Right ventricle myocardium superior (tissue), 1 donor: ENCODE measurements at regions not wholly inside any gene's neighbourhood (a gene's known extent, or its start where the extent isn't known, plus 50 kb on each side); places are given as distances from the start of the nearest gene placed in this dataset.
"Not testable (repeated sequence)": the region's sequence is repeated elsewhere in the genome, so short reads cannot be mapped to it uniquely, and the experiment has no call there.

Experiments used
- ATAC-seq: fragments of 200-7000 bp; cut with Tn5 transposase; one replicate; pipeline ENCODE4 v1.9.1; 2020; ENCODE audit warnings: mild to moderate bottlenecking; ENCODE audit not compliant: poor library complexity
- DNase-seq: peaks from one replicate; pipeline ENCODE4 v3.0.0-alpha.2; 2020
- intact Hi-C: fragments of 100-400 bp; cut with DNase I; formaldehyde crosslinking; loops from one replicate; pipeline ENCODE4 v1.11.2; 2022
- donor health status: DM: no; HTN: yes; CAD: no; lungs with severe emphysema.

- DNase-seq = no peak
- intact Hi-C loops = no loop called here
- peak; percentile 18 for ATAC-seq
Observed at GRCh38 chr1:65525266-65526048, 105.0 kb downstream of the LEPR start.

GRCh38 chr1:65526049-65526556, 105.6 kb downstream of the LEPR start:
- DNase-seq = no peak
- ATAC-seq = no peak
- intact Hi-C loops = no loop called here

DNA sequence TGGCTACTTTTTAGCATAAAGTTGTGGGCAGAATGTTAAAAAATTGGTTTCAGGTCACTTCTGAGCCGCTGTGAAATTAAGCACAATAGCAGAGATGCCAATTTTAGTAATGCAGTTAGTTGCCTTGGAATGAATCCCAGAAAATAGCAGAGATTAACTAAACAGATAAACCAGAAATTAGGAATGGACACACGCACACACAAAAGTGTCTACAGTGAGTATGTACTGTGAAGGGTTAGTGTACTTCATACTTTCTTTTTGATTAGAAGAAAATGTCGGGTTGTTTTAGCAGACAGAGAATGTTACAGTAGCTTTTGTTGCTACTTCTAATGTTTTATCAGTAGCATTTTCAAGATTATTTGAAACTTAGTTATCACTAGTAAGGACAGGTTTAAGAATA, 106.7 kb downstream of the LEPR start:
- no peak for DNase-seq
- intact Hi-C loops = no loop called here
- no peak for ATAC-seq

- ATAC-seq = no peak
- DNase-seq = no peak
- intact Hi-C loops = no loop called here
Observed at GRCh38 chr1:65527707-65528503, 107.4 kb downstream of the LEPR start.

DNA sequence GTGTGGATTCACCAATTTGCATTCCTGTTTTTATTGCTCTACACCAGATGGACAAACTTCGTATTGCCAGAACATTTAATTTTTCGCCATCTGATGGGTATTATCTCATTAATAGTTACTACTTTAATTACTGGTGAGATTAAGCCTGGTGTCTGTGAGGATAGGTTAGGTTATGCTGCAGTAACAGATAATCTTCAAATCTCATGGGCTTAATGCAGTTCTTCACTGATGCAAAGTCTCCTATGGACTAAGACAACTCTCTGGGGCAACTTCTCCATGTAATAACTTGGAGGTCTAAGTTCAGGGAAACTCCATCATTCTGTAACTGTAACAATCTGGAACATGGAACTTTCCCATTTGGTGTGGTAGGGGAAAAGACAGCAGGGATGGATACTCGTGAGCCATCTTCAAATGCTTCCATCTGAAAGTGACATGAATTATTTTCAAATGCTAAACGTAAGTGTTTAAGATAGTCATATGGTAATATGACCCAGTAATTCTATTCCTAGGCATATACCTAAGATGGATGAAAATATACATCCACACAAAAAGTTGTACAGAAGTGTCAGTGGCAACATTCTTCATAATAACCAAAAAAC, 111.6 kb downstream of the LEPR start:
- intact Hi-C loops = no loop called here
- DNase-seq (no peak), ATAC-seq (no peak)

GRCh38 chr1:65535981-65536380, 115.5 kb downstream of the LEPR start:
- ATAC-seq (no peak), DNase-seq (no peak)
- intact Hi-C loops = no loop called here

DNA sequence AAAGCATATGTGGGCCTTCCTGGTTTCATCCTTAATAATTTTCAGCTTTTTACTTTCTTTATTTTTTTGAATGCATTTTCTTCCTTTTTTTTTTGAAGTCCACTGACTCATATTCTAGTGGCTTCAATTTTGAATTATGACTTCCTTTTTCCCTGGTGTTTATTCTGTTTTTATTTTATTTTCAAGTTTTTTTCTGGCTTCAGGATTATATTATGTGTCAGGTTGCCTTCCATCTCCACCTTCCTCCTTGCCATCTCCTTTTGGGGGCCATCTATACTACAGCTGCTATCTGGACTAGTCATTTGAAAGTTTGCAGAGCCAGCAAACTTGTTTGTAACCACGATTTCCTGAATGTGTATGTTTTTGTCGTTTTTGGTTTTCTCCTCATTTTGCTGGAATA, 117.6 kb downstream of the LEPR start:
- DNase-seq (no peak), ATAC-seq (no peak)
- intact Hi-C loops = no loop called here

DNA sequence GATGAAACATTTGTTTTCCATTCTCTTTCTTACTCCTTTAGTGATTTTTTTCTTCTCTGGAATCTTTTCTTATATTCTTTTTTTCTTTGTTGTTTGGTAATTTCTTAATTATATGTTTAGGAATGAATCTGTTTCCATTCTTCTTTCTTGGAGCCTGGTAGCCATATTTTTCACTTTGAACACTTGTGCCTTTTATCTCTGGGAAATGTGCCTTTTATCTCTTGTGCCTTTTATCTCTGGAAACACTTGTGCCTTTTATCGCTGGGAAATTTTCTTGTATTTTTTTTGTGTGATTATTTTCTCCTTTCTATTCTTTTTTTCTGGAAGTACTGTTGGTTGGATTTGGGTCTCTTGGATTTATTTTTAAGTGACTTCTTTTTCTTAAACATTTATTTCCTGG, 118.2 kb downstream of the LEPR start:
- DNase-seq (no peak), ATAC-seq (no peak)
- intact Hi-C loops = no loop called here

GRCh38 chr1:65539266-65540131, 119.0 kb downstream of the LEPR start:
- intact Hi-C loops = no loop called here
- DNase-seq (no peak), ATAC-seq (no peak)

DNA sequence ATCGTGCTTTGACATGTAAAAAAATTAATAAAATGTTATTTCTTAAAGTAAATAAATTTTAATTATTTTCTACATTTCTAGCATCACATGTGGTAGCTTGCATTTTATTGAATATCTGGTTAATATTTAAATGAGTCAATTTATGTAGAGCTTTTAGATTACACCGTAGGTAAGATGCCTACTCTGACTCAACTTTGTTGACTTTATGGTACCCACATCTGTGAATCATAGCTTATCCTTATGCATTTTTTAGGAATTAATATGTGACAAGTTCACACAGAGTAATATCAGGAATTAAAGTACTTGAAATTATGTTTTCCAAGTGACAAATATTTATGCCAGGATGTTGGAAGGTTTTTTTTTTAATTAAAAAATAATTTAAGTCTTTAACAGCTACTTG, 120.7 kb downstream of the LEPR start:
- intact Hi-C loops = no loop called here
- DNase-seq (no peak), ATAC-seq (no peak)

GRCh38 chr1:65541865-65542264, 121.4 kb downstream of the LEPR start:
- intact Hi-C loops = no loop called here
- no peak for ATAC-seq
- no peak for DNase-seq

DNA sequence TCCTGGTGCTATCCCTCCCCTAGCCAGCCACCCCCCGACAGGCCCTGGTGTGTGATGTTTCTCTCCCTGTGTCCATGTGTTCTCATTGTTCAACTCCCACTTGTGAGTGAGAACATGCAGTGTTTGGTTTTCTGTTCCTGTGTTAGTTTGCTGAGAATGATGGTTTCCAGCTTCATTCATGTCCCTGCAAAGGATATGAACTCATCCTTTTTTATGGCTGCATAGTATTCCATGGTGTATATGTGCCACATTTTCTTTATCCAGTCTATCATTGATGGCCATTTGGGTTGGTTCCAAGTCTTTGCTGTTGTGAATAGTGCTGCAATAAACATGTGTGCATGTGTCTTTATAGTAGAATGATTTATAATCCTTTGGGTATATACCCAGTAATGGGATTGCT, 122.1 kb downstream of the LEPR start:
- DNase-seq, intact Hi-C loops, ATAC-seq: not testable (repeated sequence)

- intact Hi-C loops, ATAC-seq, DNase-seq: not testable (repeated sequence)
Observed at GRCh38 chr1:65550306-65551010, 130.0 kb downstream of the LEPR start.

GRCh38 chr1:65552484-65552883, 132.0 kb downstream of the LEPR start:
- DNase-seq, intact Hi-C loops, ATAC-seq: not testable (repeated sequence)

DNA sequence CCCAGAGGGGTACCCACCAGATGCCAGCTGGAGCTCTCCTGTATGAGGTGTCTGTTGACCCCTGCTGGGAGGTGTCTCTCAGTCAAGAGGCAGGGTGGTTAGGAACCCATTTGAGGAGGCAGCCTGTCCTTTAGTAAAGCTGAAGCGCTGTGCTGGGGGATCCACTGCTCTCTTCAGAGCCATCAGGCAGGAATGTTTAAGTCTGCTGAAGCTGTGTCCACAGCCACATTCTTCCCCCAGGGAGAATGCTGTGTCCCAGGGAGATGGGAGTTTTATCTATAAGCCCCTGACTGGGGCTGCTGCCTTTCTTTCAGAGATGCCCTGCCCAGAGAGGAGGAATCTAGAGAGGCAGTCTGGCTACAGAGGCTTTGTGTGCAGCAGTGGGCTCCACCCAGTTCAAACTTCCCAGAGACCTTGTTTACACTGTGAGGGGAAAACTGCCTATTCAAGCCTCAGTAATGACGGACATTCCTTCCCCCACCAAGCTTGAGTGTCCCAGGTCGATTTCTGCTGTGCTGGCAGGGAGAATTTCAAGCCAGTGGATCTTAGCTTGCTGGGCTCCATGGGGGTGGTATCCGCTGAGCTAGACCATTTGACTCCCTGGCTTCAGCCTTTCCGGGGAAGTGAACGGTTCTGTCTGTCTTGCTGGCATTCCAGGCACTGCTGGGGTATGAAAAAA, 133.8 kb downstream of the LEPR start:
- ATAC-seq, intact Hi-C loops, DNase-seq: not testable (repeated sequence)

- ATAC-seq = no peak
- intact Hi-C loops = no loop called here
- no peak for DNase-seq
Observed at GRCh38 chr1:65554829-65555228, 134.4 kb downstream of the LEPR start.

DNA sequence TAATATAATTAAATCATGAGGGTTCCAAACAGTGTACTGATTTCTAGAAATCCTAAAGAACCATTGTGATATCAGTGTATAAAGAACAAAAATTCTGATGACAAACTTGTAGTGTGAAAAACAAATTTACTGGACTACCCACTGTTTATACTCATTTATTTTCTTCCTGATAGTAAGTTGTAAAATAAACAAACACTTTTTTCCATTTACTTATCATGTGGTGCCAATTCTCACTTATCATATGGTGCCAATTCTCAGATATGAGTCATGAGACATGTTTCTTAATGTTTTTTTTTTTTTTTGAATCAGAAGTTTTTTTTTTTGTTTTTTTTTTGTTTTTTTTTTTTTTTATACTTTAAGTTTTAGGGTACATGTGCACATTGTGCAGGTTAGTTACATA, 137.7 kb downstream of the LEPR start:
- DNase-seq = no peak
- intact Hi-C loops = no loop called here
- no peak for ATAC-seq

DNA sequence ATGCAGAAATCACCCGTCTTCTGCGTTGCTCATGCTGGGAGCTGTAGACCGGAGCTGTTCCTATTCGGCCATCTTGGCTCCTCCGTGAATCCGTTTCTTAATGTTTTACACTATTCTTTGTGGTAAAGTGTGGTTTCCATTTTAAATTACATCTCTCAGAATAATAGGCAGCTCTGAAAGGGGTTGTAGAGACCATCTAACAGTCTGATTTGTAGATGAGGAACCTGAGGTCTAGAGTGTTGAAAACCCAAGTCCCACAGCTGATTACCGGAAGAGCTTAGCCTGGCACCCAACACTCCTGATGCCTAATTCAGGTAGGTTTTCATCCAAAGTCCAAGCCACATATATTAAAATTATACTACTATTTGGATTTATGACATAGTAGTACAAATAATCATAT, 144.0 kb downstream of the LEPR start:
- intact Hi-C loops = no loop called here
- DNase-seq (no peak), ATAC-seq (no peak)
